Left colon (tissue), 2 donors: ENCODE measurements at regions not wholly inside any gene's neighbourhood (a gene's known extent, or its start where the extent isn't known, plus 50 kb on each side); places are given as distances from the start of the nearest gene placed in this dataset.

Experiments used
- ATAC-seq: fragments of 200-7000 bp; cut with Tn5 transposase; one replicate; pipeline ENCODE4 v1.9.1; 2020; ENCODE audit warnings: mild to moderate bottlenecking, moderate library complexity
- DNase-seq, 2 donors: peaks; one replicate each; pipeline ENCODE4 v3.0.0-alpha.2; 2020
- intact Hi-C, 2 donors: fragments of 100-400 bp; cut with DNase I in 1 of 2; cut with micrococcal nuclease in 1 of 2; formaldehyde crosslinking; loops; one replicate each; pipeline versions ENCODE4 v1.11.2 to v1.14.0; 2022; cut with DNase I, micrococcal nuclease
- donor health status: DM: no; HTN: no; CAD: no.
- donor health status: DM: yes; HTN: yes; CAD: no.

DNA sequence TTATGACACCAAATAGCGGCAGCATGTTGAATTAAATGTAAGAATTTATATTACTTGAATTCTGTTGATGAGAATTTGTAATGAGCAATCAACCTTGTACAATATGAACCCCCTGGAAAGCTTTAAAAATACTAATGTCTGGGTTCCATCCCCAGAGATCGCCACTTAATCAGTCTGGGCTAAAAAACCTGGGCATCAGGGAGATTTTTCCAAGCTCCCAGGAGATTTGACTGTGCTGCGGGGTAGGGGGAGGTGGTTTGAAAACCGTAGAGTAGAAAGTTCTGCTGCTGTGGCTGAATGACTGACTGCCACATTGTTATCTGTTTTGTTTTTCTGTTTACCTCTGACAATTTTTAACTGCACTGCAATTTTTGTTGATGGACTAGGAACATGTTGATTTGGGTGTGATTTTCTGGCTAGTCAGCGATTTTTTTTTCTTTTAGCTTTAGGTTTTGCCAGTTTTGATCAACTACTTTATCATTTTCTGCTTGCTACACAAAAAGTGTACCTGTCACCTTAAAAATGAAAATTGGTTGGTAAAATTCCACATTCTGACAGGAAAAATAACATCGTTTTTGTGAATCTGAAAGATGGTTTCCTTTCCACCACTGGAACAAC, 79.3 kb downstream of the PCTP start:
- no peak for DNase-seq
- ATAC-seq: no peak
- intact Hi-C loops: no loop called here

DNA sequence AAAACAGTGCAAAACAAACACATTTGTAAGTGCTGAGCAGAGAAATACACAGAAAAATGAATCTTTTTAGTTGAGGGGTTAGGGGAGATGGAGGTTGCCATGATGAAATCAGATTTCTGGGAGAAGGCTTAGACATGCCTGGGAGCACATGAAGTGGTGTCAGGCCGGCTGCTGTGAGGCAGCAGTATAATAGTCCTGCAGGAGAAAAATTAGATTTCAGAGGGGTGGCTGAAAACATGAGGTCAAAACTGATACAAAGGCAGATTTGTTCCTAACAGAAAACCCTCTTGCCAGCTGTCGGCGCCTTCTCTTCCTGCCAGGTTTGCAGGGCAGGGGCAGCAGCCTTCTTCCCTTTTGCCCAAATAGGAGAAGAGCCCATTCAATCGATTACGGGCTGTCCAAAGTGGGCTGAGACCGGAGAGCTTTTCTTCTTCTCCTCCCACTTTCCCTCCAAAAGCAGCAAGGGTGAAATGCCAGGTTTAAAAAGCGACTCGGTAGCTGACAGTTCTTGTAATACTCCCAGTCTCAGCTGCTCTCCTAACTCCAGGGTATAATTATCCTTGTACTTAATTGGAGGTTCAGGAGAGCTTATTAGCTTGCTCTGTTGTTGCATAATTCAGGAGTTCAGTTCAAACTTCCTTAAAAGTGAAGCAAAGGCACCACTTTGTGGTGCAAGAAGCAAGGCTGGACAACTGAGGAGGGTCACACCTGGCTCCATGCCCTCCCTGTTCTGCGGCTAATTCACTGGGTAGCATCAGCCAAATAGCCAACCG, 80.0 kb downstream of the PCTP start:
- no peak for ATAC-seq
- intact Hi-C loops: no loop called here
- DNase-seq: no peak

DNA sequence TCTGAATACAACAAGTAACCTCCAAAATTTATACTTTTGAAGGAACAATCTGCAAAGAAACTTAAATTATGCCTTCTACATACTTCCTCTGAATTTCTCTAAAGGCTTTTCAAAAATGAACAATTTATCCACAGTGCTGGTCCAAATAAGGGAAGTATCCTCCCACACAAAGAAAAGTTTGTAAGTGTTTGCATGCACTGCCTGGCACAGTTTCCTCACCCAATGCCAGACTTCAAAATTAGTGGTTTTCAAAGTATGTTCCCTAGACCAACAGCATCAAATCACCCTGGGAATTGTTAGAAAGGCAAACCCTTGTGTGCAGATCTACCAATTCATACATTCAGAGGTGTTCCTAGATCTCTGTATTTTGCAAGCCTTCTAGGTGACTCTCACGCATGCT, 82.5 kb downstream of the PCTP start:
- intact Hi-C loops: no loop called here
- DNase-seq: no peak
- ATAC-seq: no peak

DNA sequence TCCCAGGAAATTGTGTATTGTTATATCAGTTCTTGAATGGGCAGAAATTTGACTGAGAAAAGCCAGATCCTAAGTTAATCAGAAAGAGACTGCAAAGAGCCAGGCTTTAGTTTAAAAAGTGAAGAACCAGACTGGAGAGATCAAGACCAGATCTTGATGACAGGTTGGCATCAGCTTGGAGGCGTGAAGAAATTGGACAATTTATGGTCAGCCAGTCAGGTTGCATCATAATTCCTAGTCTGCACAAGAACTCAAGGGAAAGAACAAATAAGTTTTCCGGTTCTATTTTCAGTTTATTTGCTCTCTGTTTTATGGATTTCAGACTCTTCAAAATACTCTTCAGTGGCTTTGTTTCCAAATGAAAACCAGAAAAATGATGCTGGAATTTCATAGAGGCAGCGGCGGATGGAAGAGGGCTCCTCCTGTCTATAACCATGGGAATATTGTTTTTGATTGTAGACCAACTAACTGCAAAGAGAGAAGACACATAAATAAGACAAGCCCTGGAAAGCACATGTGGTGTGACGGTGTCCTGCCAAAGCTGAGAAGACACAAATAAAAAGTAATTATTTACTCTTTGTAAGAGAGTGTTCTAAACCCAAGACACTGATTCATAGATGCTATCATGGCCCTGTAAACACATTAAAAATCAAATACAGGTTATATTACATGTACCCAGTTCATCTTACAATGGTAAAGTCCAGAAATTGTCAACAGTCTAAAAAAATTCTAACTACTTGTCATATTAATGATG, 91.7 kb downstream of the PCTP start:
- no peak for ATAC-seq
- no peak for DNase-seq
- intact Hi-C loops: loop anchor here in 1 of 2 donors (10.0 kb wide), 1 partner anchor 482 kb away; no protein-coding TSS in a partner anchor

DNA sequence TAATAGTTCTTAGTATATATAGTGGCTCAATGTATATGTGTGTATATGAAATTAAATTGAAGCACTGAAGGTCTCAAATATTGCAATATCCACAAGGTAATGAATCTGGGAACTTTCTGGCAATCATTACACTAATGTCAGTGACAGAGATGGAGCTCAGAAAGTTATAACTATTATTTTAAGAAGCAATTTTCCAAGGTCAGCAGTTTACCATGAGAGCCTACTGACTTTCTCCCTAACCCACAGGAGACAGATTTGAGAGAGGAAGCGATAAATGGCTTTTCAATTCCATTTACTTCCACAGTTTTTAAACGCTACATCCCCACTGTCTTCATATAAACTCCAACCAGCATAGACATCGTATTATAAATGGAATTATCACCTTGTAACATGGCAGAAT, 92.9 kb downstream of the PCTP start:
- intact Hi-C loops: loop anchor here in 1 of 2 donors (10.0 kb wide), 1 partner anchor 481 kb away; no protein-coding TSS in a partner anchor
- ATAC-seq: no peak
- DNase-seq: no peak

DNA sequence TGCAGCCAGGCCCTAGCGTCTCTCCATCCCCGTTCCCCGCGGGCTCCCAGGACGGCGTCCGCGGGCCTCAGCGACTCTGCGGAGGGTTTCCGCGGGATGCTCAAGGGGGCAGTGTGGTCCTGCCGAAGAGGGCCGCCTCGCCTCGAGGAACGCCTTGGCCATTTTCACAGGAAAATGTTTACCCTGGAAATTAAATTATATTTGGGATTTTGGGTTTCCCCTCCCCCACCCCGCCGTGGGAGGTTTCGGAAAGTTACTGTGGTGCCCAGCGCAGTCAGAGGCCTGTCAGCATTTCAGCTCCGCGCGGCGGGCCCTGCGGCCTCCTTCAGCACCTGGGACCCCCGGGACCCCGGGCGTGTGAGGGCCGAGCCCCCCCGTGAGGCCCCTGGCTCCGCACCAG, 94.5 kb downstream of the PCTP start:
- ATAC-seq: peak; percentile 76
- DNase-seq: peak; percentile 26 to 48
- intact Hi-C loops: loop anchor here in 1 of 2 donors (10.0 kb wide), 1 partner anchor 479 kb away; no protein-coding TSS in a partner anchor

DNA sequence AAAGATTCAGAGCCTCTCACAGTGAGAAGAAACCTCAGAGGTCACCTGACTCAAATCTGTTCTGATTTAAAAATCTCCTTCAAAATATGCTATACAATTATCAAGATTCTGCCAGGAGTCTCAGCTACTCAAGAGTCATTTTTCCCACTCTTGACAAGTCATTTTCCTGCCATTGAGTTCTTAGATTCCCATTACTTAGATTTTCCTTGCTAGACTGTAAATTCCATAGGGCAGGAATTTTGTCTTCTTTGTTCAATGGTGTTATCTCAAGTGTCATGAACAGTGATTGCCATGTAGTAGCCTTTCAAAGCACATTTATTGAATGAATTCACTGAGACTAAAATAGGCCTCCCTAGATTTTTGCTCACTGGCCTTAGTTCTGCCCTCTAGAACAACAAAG, 95.9 kb downstream of the PCTP start:
- DNase-seq: no peak
- no peak for ATAC-seq
- intact Hi-C loops: loop anchor here in 1 of 2 donors (10.0 kb wide), 1 partner anchor 478 kb away; no protein-coding TSS in a partner anchor

DNA sequence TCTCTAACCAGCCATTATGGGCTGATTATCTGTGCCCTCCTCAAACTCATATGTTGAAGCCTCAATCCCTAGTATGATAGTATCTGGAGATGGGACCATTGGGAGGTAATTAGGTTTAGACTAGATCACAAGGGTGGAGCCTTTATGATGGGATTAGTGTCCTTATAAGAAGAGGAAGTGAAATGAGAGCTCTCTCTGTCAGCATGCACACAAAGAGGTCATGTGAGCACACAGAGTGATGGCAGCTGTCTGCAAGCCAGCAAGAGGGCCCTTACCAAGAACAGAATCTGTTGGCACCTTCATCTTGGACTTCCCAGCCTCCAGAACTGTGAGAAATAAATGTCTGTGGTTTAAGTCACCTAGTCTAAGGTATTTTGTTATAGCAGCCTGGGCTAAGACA, 101.9 kb downstream of the PCTP start:
- intact Hi-C loops: no loop called here
- no peak for ATAC-seq
- DNase-seq: no peak

DNA sequence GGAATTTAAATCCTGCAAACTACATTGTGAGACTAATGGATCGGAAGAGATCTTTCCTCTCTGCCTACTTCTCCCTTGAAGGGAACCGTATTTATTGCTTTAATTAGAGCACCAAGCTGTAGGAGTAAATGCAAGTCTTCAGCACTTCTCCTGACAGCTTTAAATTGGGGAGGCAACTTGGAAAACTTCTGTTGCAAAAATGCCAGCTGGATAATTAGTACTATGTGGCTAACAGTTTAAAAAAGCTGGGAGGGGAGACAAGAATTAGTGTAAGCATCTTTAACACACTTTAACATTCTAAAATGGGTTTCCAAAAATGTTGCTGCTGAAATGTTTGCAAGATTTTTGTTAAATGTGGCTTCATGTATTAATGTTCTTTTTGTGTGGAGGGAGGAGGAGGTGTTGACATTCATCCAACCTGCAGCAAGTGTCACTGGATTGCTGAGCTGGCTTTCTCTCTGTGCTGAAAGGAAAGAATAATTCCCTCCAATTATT, 108.5 kb downstream of the PCTP start:
- ATAC-seq (no peak), DNase-seq (no peak)
- intact Hi-C loops: no loop called here

DNA sequence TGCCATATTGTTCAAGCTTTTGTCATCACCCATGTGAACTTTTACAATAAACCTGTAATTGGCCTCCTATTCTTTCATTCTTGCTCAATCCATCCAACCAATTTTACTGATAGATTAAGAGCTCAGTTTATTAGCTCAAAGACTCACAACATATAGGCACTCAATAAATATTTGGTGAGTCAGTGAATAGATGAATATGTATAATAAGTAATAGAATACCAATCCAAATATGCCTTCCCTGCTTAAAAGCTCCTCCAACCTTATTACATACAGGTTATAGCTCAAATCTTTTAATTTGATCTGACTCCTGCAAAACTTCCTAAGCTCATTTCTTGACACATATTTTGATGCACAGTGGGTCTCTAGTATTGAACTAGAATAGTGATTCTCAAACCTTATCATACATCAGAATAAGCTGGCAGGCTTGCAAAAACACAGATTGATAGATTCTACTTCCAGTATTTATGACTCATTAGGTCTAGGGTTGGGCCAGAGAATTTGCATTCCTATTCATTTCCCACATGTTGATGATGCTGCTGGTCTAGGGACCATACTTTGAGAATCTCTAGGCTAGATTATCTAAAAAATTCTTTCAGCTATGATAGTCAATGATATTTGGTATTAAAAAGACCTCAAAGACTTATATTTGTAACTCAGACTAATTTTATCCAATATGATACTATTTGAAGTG, 114.4 kb downstream of the PCTP start:
- DNase-seq (no peak), ATAC-seq (no peak)
- intact Hi-C loops: no loop called here

DNA sequence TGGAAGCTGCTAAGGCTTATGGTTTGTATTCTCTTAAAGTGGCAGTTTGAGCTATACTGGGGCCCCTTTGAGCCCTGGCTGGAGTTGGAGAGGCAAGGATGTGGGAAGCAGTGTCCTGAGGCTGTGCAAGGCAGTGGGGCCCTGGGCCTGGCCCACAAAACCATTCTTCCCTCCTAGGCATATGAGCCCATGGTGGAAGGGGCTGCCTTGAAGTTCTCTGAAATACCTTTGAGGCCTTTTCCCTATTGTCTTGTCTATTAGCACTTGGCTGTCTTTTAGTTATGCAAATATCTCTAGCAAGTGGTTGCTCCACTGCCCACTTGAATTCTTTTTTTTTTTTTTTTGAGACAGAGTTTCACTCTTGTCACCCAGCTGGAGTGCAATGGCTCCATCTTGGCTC, 119.2 kb downstream of the PCTP start:
- ATAC-seq: no peak
- no peak for DNase-seq
- intact Hi-C loops: no loop called here

DNA sequence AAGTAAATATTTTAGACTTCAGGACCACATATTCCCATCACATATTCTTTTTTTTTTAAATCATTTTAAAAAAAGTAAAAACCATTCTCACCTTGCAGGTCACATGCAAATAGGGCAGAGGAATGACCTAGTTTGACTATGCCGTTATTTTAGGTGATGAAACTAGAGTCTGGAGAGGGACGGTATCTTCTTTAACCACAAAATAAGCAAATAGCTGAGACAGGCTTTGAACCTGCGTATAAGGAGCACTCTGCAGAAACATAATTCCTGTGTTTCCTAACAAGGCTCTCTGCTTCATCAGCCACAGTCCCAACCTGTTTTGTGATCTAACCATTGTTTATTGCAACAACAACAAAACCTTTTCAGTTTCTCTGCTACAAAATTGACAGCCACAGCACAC, 121.5 kb downstream of the PCTP start:
- ATAC-seq (no peak), DNase-seq (no peak)
- intact Hi-C loops: no loop called here

DNA sequence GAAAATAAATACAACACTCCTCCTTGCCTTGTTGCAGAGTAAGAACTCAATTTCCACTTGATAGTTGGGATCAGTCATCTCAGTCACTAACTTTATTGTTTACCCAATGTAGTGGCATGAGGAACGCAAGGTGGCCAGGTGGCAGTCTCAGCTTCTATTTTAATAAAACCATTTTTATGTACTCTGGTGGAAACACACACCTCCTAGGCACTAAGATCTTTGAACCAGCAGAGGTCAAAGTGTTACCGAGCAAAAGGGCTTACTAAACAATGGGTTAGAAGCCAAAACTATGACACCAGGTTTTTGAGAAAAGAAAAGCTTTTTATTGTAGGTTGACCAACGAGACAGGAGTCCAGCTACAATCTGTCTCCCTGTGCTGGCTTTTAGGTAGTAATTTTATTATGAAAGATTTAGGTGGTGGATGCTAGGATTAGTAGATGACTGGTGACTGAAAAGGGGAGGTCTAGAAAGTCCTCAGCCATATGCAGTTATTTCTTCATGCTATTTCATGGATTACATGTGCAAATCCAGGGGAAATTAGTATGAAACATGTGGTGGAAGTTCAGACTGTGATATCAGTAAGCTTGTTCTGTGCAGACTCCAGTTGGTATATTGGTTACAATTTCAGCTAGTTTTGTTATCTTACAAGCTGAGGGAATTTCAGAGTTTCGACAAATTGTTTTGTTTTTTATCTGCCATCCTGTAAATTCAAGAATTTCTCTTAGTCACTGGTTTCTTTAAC, 122.3 kb downstream of the PCTP start:
- intact Hi-C loops: no loop called here
- ATAC-seq (no peak), DNase-seq (no peak)

DNA sequence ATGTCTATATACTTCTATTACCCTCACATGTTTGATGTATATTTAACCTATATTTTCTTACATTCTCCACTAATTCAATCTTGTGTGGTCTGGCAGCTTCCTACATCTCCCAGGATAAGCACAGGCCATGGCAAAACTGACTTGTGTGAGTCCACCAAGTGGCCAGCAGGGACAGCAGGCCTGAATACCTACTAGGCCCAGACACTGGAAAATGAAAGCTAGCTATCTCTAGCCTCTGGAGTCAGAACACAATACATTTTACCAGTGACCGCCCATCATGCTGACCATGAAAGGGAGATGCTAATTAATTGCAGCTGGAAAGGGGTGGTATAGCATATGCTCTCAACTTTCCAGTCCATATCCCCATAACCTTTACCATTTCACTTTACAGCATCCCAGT, 132.3 kb downstream of the PCTP start:
- ATAC-seq (no peak), DNase-seq (no peak)
- intact Hi-C loops: no loop called here

DNA sequence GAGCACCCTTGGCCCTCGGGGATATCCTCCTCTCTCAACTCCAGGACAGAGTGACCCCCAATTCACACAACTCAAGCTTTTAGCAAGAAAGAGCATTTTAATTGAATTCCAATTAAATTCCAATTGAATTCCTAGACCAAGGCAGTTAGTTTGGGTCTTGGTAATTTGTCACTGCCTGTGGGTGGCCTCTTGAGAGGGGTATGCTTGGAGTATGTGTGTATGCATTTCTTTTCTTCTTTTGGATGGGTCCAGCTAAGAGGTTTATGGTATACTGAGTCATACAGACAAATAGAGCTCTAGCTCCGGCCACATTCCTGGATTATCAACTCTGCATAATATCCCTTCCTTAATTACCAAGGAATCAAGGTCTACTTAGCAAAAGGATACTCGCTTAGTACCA, 136.7 kb downstream of the PCTP start:
- no peak for ATAC-seq
- intact Hi-C loops: no loop called here
- no peak for DNase-seq

DNA sequence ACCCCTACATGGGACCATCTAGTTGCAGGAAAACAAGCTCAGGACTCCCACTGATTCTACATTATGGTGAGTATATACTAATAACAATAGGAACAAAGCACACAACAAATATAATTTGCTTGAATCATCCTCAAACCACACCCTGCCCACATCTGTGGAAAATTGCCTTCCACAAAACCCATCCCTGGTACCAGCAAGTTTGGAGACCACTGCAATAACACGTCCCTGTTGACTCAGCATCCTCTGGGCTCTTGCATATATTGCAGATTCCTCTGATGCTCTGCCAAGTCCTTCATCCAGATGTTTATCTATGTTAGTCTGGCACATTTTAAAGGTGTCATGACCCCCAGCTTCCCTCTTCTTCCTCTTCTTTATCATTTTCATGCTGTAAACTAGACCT, 138.4 kb downstream of the PCTP start:
- ATAC-seq: no peak
- intact Hi-C loops: no loop called here
- DNase-seq: no peak

DNA sequence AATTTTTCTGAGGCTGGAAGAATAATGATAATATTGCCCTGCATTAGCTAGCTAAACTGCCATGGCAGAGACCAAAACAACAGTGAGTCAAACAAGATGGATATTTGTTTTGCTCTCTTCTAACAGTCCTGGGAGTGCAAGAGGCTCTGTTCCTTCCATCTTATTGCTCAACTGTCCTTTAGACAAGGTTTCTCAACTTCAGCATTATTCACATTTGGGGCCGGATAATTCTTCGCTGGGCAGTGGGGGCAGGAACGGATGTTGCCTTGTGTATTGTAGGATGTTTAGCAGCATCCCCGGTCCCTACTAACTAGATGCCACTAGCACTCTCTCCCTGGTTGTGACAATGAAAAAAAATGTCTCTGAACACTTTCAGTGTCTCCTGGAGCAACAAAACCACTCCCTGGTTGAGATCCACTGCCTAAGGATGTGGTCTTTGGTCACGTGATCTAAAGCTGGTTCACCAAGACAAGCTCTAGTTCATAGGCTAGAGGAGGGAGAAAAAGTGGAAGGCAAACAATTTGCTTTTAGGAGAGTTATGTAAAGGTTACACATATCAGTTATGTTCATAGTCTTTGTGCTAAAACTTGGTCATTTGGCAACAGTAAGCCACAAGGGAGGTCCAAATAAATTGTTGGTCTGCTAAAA, 144.4 kb downstream of the PCTP start:
- ATAC-seq (no peak), DNase-seq (no peak)
- intact Hi-C loops: no loop called here

DNA sequence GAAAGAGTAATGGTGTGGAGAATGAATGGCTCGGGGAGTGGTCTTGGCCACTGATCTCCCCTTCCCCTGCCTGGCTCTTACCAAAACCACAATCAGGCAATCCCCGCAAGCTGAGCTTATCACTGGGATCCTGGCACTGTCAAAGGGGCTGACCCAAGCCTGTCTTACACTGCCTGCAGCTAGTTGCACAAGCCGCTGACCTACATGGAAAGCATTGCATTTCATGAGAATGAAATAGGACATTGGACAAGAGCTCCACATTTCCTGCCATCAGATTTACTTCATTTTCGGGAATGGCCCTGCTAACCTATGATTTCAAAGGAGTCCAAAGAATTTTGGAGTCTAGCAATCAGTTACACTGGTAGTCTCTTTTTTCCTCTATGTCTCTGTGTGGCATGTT, 146.4 kb downstream of the PCTP start:
- DNase-seq: no peak
- no peak for ATAC-seq
- intact Hi-C loops: no loop called here
